ENCODE measurements at regions not wholly inside any gene's neighbourhood (a gene's known extent, or its start where the extent isn't known, plus 50 kb on each side); places are given as distances from the start of the nearest gene placed in this dataset.
A peak's percentile ranks its signal among the peaks of the same experiment; 100 is the strongest.

DNA sequence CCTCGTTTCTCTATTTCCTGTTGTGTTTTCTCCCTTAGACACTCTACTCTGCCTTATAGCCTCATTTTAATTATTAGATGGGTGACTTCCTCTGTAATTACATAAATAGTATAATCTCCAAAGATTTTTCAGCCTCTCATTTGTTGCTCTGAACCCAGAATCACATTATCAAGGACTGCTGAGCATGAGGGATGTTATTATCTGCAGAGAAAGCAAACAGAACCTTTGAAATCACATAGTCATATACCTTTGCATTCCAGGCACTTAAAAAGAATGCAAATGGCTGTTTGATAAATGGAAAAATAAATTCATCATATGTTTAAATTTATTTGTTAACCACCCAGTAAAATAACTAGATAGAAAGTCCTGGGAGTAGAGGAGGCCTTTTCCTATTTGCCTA is 305.1 kb upstream of the PPP1R2C start:
- no peak for FAIRE-seq
- peaks cover 0 to 5% (median 0%) of the 10 kb centered on the region in 4 donors for H3K9me3 ChIP-seq

DNA sequence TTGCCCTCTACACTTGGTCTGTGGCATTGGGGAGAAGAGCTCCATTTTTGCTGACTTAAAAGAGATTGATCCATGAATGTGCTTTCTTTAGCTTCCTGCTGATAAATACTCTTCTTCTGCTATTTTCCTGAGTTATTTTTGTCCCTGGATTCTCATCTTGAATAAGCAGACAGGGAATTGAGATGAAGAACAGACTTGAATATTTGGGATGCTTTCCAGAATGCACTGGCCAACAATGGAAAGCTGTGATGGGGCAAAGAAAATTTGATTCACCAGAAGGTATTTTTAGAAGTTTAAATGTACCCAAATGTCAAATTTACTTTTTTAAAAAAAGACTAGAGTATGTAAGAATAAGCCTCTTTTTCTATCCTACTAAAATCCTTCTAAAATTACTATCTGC is 309.9 kb upstream of the PPP1R2C start:
- no peaks in the 10 kb centered on the region for H3K9me3 ChIP-seq
- TF ChIP-seq, protein P1, sequence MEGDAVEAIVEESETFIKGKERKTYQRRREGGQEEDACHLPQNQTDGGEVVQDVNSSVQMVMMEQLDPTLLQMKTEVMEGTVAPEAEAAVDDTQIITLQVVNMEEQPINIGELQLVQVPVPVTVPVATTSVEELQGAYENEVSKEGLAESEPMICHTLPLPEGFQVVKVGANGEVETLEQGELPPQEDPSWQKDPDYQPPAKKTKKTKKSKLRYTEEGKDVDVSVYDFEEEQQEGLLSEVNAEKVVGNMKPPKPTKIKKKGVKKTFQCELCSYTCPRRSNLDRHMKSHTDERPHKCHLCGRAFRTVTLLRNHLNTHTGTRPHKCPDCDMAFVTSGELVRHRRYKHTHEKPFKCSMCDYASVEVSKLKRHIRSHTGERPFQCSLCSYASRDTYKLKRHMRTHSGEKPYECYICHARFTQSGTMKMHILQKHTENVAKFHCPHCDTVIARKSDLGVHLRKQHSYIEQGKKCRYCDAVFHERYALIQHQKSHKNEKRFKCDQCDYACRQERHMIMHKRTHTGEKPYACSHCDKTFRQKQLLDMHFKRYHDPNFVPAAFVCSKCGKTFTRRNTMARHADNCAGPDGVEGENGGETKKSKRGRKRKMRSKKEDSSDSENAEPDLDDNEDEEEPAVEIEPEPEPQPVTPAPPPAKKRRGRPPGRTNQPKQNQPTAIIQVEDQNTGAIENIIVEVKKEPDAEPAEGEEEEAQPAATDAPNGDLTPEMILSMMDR (IDR thresholded peaks at IDR 0.05), result no peak
- FAIRE-seq (peak; percentile 93), DNase-seq (no peak), ATAC-seq (no peak)
- no peaks in the 10 kb centered on the region for H3K4me1 ChIP-seq
- no peaks in the 10 kb centered on the region for H3K36me3 ChIP-seq
- intact Hi-C loops (cut with DNase I), result no loop called here
- no peak overlapping the region for H3K27ac ChIP-seq
- no peak overlapping the region for H3K4me3 ChIP-seq
- no peaks in the 10 kb centered on the region for H3K27me3 ChIP-seq

More for the DNA sequence above, 305.1 kb upstream of the PPP1R2C start:
- H3K36me3 ChIP-seq, result no peaks in the 10 kb centered on the region
- H3K4me3 ChIP-seq, result no peak overlapping the region
- TF ChIP-seq, protein P1 (IDR thresholded peaks at IDR 0.05), result no peak
- no peaks in the 10 kb centered on the region for H3K4me1 ChIP-seq
- ATAC-seq, result no peak
- no peak overlapping the region for H3K27ac ChIP-seq
- H3K27me3 ChIP-seq, result no peaks in the 10 kb centered on the region
- 32% methylated on average over 1 of the region's 1 CpG for WGBS, 2 donors
- intact Hi-C loops (cut with DNase I), result no loop called here
- no peak for DNase-seq

DNA sequence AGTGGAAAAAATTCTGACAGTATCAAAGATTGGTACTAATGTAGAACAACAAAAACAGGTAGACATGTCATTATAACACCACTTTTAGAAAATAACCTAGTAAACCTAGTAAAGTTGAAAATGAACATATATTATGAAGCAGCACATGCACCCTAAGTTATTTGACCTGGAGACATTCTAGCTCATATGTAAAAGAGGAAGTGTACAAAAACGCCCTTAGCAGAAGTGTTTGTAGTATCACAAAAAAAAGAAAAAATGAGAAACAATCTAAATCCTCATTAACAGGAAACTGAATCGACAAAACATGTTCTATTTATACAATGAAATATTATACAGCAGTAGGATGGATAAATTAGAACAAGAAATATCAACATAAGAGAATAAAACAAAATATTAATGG is 318.9 kb upstream of the PPP1R2C start:
- no peak for ATAC-seq
- Histone ChIP-seq H3K9me3 (no peaks in the 10 kb centered on the region), H3K4me3 (no peak overlapping the region), H3K27me3 (peaks cover 0 to 7% (median 0%) of the 10 kb centered on the region in 4 donors), H3K36me3 (no peaks in the 10 kb centered on the region), H3K27ac (no peak overlapping the region), H3K4me1 (no peaks in the 10 kb centered on the region)
- intact Hi-C loops (cut with DNase I), result no loop called here
- no peak for DNase-seq
- 56% methylated on average over 2 of the region's 2 CpGs for WGBS, 2 donors
- TF ChIP-seq, protein P1 (IDR thresholded peaks at IDR 0.05), result no peak
- peak; percentile 93 for FAIRE-seq

DNA sequence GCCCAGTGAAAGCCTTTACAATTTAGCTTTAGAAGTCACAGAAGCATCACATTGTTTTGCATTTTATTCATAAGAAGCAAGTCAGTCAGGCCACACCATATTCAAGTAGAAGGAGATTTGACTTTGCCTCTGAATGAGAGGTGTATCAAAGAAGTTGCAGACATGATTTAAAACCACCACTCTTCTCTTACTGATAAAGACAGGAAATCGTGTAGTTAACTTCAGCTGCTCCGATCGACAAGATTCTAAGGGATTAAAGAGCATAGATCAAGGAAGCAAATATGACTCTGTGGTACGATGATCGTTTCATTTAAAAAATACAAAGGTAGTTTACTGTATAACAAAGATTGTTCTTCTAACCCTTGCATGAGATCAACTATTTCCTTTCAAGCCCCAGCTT is 328.0 kb upstream of the PPP1R2C start:
- DNase-seq (no peak), ATAC-seq (no peak), FAIRE-seq (no peak)
- H3K27me3 ChIP-seq, result no peaks in the 10 kb centered on the region
- no peaks in the 10 kb centered on the region for H3K4me1 ChIP-seq
- H3K36me3 ChIP-seq, result no peaks in the 10 kb centered on the region
- H3K9me3 ChIP-seq, result no peaks in the 10 kb centered on the region
- H3K27ac ChIP-seq, result no peak overlapping the region
- intact Hi-C loops (cut with DNase I), result no loop called here
- H3K4me3 ChIP-seq, result no peak overlapping the region
- TF ChIP-seq, protein P1 (IDR thresholded peaks at IDR 0.05), result no peak
- WGBS, 2 donors, result 72 to 91% methylated on average over 5 of the region's 5 CpGs

DNA sequence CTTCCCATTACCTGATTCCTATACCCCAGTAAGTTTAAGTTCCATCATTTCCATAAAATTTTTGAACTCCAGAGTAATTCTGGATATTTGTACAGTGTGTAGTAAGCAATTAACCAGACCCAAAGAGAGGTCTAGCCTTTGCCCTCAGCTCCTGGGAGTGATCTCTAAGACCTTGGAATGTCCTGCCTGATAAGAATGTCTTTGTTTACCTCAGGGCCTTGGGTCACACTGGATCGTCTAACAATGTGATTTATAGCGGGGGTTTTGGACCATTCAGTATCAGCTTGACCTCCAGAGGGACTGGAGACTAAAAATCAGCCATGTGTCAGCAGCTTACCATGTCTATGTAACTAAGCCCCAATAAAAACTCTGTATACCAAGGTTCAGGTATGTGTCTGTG is 330.9 kb upstream of the PPP1R2C start:
- no peak overlapping the region for H3K4me3 ChIP-seq
- TF ChIP-seq, protein P1 (IDR thresholded peaks at IDR 0.05), result no peak
- FAIRE-seq (no peak), ATAC-seq (peak in 2 of 4 donors; percentile 17 to 62), DNase-seq (no peak)
- H3K36me3 ChIP-seq, result no peaks in the 10 kb centered on the region
- H3K27me3 ChIP-seq, result peaks cover 0 to 19% (median 0%) of the 10 kb centered on the region in 4 donors
- WGBS, 2 donors, result 5 to 16% methylated on average over 2 of the region's 2 CpGs
- H3K4me1 ChIP-seq, result no peaks in the 10 kb centered on the region
- no peak overlapping the region for H3K27ac ChIP-seq
- H3K9me3 ChIP-seq, result no peaks in the 10 kb centered on the region
- intact Hi-C loops (cut with DNase I), result no loop called here
